HCT116 (cell line): ENCODE measurements at regions not wholly inside any gene's neighbourhood (a gene's known extent, or its start where the extent isn't known, plus 50 kb on each side); places are given as distances from the start of the nearest gene placed in this dataset.

Source experiments
- ATAC-seq: fragments of 200-7000 bp; cut with Tn5 transposase; 2 replicates; pipeline ENCODE4 v1.9.1; 2020; ENCODE audit warnings: mild to moderate bottlenecking, moderate library complexity
- BruUV-seq: library from RNA; stranded (reverse); fragments of 400-500 nt; replicated peaks from 2 replicates; lab custom pipeline; 2021; lab: Mats Ljungman, UMichigan
- CTCF ChIA-PET: fragments of 300-600 bp; sonication (Branson Sonifier 250); formaldehyde crosslinking; loops from one replicate; lab custom pipeline; 2021; ENCODE audit warnings: antibody characterized with exemption; lab: Charles Lee
- POLR2A ChIA-PET: fragments of 300-600, 350-600 bp; sonication (Branson Sonifier 250); formaldehyde crosslinking; loops from one replicate; lab custom pipeline; 2021; ENCODE audit warnings: antibody characterized with exemption; lab: Charles Lee
- RAD21 ChIA-PET, 2 experiments: fragments of 300-600 bp; sonication (Branson Sonifier 250); formaldehyde crosslinking; loops; one replicate each; lab custom pipeline; 2023; ENCODE audit warnings: low total read pairs in 2 of 2; ENCODE audit not compliant: uncharacterized antibody in 2 of 2, unreplicated experiment in 2 of 2, low non-redundant PET in 1 of 2; lab: Charles Lee
- DNase-seq: peaks from one replicate; pipeline ENCODE4 v3.0.0-alpha.2; 2010; ENCODE audit warnings: low read depth, low spot score
- H2AFZ ChIP-seq: fragments of 200-600 bp; shearing (Covaris generic), sonication (generic); 2 replicates; pipeline ENCODE4 v1.6.1; 2017; ENCODE audit warnings: low read depth, mixed run types, mixed read lengths, antibody characterized with exemption, low read length; ENCODE audit not compliant: poor library complexity, severe bottlenecking
- H3K27ac ChIP-seq: 2 replicates; pipeline ENCODE4 v1.5.1; 2012; ENCODE audit warnings: low read depth, low read length
- H3K27me3 ChIP-seq: fragments of 200-600 bp; sonication (generic); 2 replicates; pipeline ENCODE4 v1.6.1; 2016; ENCODE audit warnings: mixed run types, low read length, mixed read lengths; ENCODE audit not compliant: insufficient read depth
- H3K36me3 ChIP-seq, 2 experiments: fragments of 200-500 bp in 1 of 2; fragments of 200-600 bp in 1 of 2; sonication (Bioruptor generic) in 1 of 2; sonication (generic) in 1 of 2; 2 replicates each; pipeline versions ENCODE4 v1.5.1 to v1.6.1; 2014 to 2016; ENCODE audit warnings: low read length in 2 of 2, inconsistent platforms in 1 of 2, mixed read lengths in 1 of 2, mixed run types in 1 of 2; ENCODE audit not compliant: insufficient read depth in 2 of 2, control insufficient read depth in 1 of 2
- H3K4me1 ChIP-seq, 2 experiments: fragments of 200-600 bp in 1 of 2; sonication (generic) in 1 of 2; 2 replicates each; pipeline versions ENCODE4 v1.5.1 to v1.6.1; 2012 to 2017; ENCODE audit warnings: low read length in 2 of 2, inconsistent platforms in 1 of 2, mild to moderate bottlenecking in 1 of 2, mixed read lengths in 1 of 2, mixed run types in 1 of 2, moderate library complexity in 1 of 2; ENCODE audit not compliant: insufficient read depth in 2 of 2, control insufficient read depth in 1 of 2
- H3K4me2 ChIP-seq: fragments of 200-600 bp; sonication (generic); 2 replicates; pipeline ENCODE4 v1.6.1; 2017; ENCODE audit warnings: mixed run types, low read length, mixed read lengths
- H3K4me3 ChIP-seq, 2 experiments: fragments of 200-600 bp in 1 of 2; sonication (generic) in 1 of 2; replicated peaks in 1 of 2; 2 replicates each; pipeline ENCODE4 v1.5.1; 2011 to 2016; ENCODE audit warnings: low read length in 2 of 2, control low read depth in 1 of 2, low read depth in 1 of 2, mild to moderate bottlenecking in 1 of 2, mixed read lengths in 1 of 2, mixed run types in 1 of 2
- H3K79me2 ChIP-seq: fragments of 200-600 bp; sonication (generic); 2 replicates; pipeline ENCODE4 v1.6.1; 2017; ENCODE audit warnings: mild to moderate bottlenecking, mixed run types, low read length, moderate library complexity, mixed read lengths; ENCODE audit not compliant: insufficient read depth
- H3K9ac ChIP-seq: fragments of 200-600 bp; sonication (generic); 2 replicates; pipeline ENCODE4 v1.6.1; 2016; ENCODE audit warnings: low read length, mixed read lengths
- H3K9me2 ChIP-seq: fragments of 200-600 bp; sonication (generic), shearing (Covaris generic); 2 replicates; pipeline ENCODE4 v1.6.1; 2017; ENCODE audit warnings: mixed run types, mild to moderate bottlenecking, moderate library complexity; ENCODE audit not compliant: insufficient read depth
- H3K9me3 ChIP-seq, 2 experiments: fragments of 200-500 bp in 1 of 2; fragments of 200-600 bp in 1 of 2; sonication (Bioruptor generic) in 1 of 2; sonication (generic) in 1 of 2; 2 replicates each; pipeline ENCODE4 v1.6.1; 2014 to 2017; ENCODE audit warnings: low read length in 2 of 2, mixed read lengths in 2 of 2, inconsistent platforms in 1 of 2, low read depth in 1 of 2, mild to moderate bottlenecking in 1 of 2, mixed run types in 1 of 2, moderate library complexity in 1 of 2; ENCODE audit not compliant: control insufficient read depth in 1 of 2, insufficient read depth in 1 of 2
- H4K20me1 ChIP-seq: fragments of 200-600 bp; sonication (generic), shearing (Covaris generic); 2 replicates; pipeline ENCODE4 v1.6.1; 2017; ENCODE audit warnings: mixed run types, mild to moderate bottlenecking, moderate library complexity; ENCODE audit not compliant: insufficient read depth
- ATF3 ChIP-seq: IDR thresholded peaks from 2 replicates; pipeline ENCODE4 v1.6.1; 2012
- CEBPB ChIP-seq: IDR thresholded peaks from 2 replicates; pipeline ENCODE4 v1.6.1; 2012; ENCODE audit warnings: low read depth
- EGR1 ChIP-seq: IDR thresholded peaks from 2 replicates; pipeline ENCODE4 v1.6.1; 2012; ENCODE audit warnings: low read depth
- ELF1 ChIP-seq: IDR thresholded peaks from 2 replicates; pipeline ENCODE4 v1.6.1; 2012; ENCODE audit warnings: low read depth, borderline replicate concordance
- EZH2phosphoT487 ChIP-seq: fragments of 200-600 bp; IDR thresholded peaks from 2 replicates; pipeline ENCODE4 v1.6.1; 2018; ENCODE audit warnings: antibody characterized with exemption, borderline replicate concordance
- FOSL1 ChIP-seq: IDR thresholded peaks from 2 replicates; pipeline ENCODE4 v1.6.1; 2012; ENCODE audit warnings: low read depth
- POLR2AphosphoS5 ChIP-seq: IDR thresholded peaks from 2 replicates; pipeline ENCODE4 v1.6.1; 2011; ENCODE audit warnings: mild to moderate bottlenecking, low read depth, low read length, moderate library complexity
- REST ChIP-seq: IDR thresholded peaks from 2 replicates; pipeline ENCODE4 v1.6.1; 2012; ENCODE audit warnings: low read depth
- SIN3A ChIP-seq: IDR thresholded peaks from 2 replicates; pipeline ENCODE4 v1.6.1; 2012; ENCODE audit warnings: low read depth
- SRF ChIP-seq: IDR thresholded peaks from 2 replicates; pipeline ENCODE4 v1.6.1; 2012; ENCODE audit warnings: low read depth
- TCF7L2 ChIP-seq: IDR thresholded peaks from 2 replicates; pipeline ENCODE4 v1.7.0; 2011; ENCODE audit warnings: borderline replicate concordance, inconsistent platforms; ENCODE audit not compliant: insufficient read depth, insufficient read length; ENCODE audit errors: extremely low read depth
- YY1 ChIP-seq: IDR thresholded peaks from 2 replicates; pipeline ENCODE4 v1.6.1; 2011; ENCODE audit warnings: low read length, low read depth, moderate library complexity, mild to moderate bottlenecking; ENCODE audit not compliant: insufficient replicate concordance; ENCODE audit errors: extremely low read depth
- ZFX ChIP-seq: fragments of 450-650 bp; IDR thresholded peaks from 2 replicates; pipeline ENCODE4 v1.6.1; 2017
- intact Hi-C: fragments of 100-400 bp; cut with micrococcal nuclease; formaldehyde crosslinking; loops from 2 replicates; pipeline ENCODE4 v1.10.0; 2022

- CTCF ChIA-PET, result interaction anchor here (2.1 kb wide), 1 partner anchor 9 kb away, joined by 6 read pairs; no protein-coding TSS in a partner anchor
- Histone ChIP-seq H3K9me3 (no peaks in the 10 kb centered on the region), H3K4me2 (no peak overlapping the region), H3K9me2 (no peaks in the 10 kb centered on the region), H3K4me3 (no peak overlapping the region), H3K79me2 (no peaks in the 10 kb centered on the region), H3K36me3 (no peaks in the 10 kb centered on the region), H3K9ac (no peak overlapping the region), H2AFZ (no peak overlapping the region), H3K4me1 (peaks cover 22 to 46% of the 10 kb centered on the region in 2 experiments), H3K27ac (no peak overlapping the region), H3K27me3 (peaks cover 15% of the 10 kb centered on the region; the same call in 1 of the 2 replicates), H4K20me1 (no peaks in the 10 kb centered on the region)
- TF ChIP-seq EZH2phosphoT487 (no peak), EGR1 (no peak), CEBPB (no peak), TCF7L2 (no peak), SIN3A (no peak), ATF3 (no peak), ELF1 (no peak), ZFX (no peak), FOSL1 (no peak), REST (no peak), YY1 (no peak), SRF (no peak), POLR2AphosphoS5 (no peak)
- ATAC-seq, result no peak
- no TSS peak for BruUV-seq
- intact Hi-C loops, result no loop called here
- POLR2A ChIA-PET, result interaction anchor here (1.4 kb wide), 1 partner anchor 9 kb away, joined by 3 read pairs; no protein-coding TSS in a partner anchor
- DNase-seq, result no peak
- RAD21 ChIA-PET, result no interaction called here
These were observed 306.5 kb downstream of the RPLP1 start for GRCh38 chr15:69758810-69759790.
